H1 (cell line): ENCODE measurements at regions not wholly inside any gene's neighbourhood (a gene's known extent, or its start where the extent isn't known, plus 50 kb on each side); places are given as distances from the start of the nearest gene placed in this dataset.

Experiments used
- CTCF ChIA-PET: fragments of 300-600 bp; sonication (Branson Sonifier 250); formaldehyde crosslinking; loops from one replicate; lab custom pipeline; 2021; ENCODE audit not compliant: partially characterized antibody; lab: Charles Lee
- POLR2A ChIA-PET: fragments of 300-600 bp; sonication (Branson Sonifier 250); formaldehyde crosslinking; loops from one replicate; lab custom pipeline; 2021; ENCODE audit warnings: inconsistent platforms; ENCODE audit not compliant: partially characterized antibody; lab: Charles Lee
- DNase-seq, 2 experiments: peaks; one replicate each; pipeline versions ENCODE4 v3.0.0 to v3.0.0-alpha.2; 2010 to 2022; ENCODE audit warnings: low spot score in 2 of 2, low read depth in 1 of 2, mixed read lengths in 1 of 2
- FAIRE-seq: peaks from 2 replicates; lab custom pipeline; 2011; peaks lifted over from hg19 to GRCh38; lab: Jason Lieb, UNC
- H2AFZ ChIP-seq: 2 replicates; pipeline ENCODE4 v1.8.1; 2012; ENCODE audit warnings: low read length, inconsistent platforms
- H2AK5ac ChIP-seq: 2 replicates; pipeline ENCODE4 v1.6.1; 2013; ENCODE audit warnings: low read depth, low read length
- H2BK120ac ChIP-seq: replicated peaks from 2 replicates; pipeline ENCODE3; 2013; ENCODE audit warnings: low read depth, low read length, inconsistent platforms
- H2BK12ac ChIP-seq: 2 replicates; pipeline ENCODE4 v1.6.1; 2013; ENCODE audit warnings: low read depth, low read length
- H2BK15ac ChIP-seq: 2 replicates; pipeline ENCODE4 v1.6.1; 2013; ENCODE audit warnings: low read length
- H2BK20ac ChIP-seq: 2 replicates; pipeline ENCODE4 v1.6.1; 2013; ENCODE audit warnings: low read length
- H2BK5ac ChIP-seq: 2 replicates; pipeline ENCODE4 v1.6.1; 2013; ENCODE audit warnings: low read depth, low read length
- H3K14ac ChIP-seq: 2 replicates; pipeline ENCODE4 v1.6.1; 2013; ENCODE audit warnings: inconsistent platforms; ENCODE audit not compliant: insufficient read length
- H3K18ac ChIP-seq: 2 replicates; pipeline ENCODE4 v1.6.1; 2013; ENCODE audit warnings: low read length; ENCODE audit errors: extremely low read depth
- H3K23ac ChIP-seq: 2 replicates; pipeline ENCODE4 v1.6.1; 2013; ENCODE audit warnings: inconsistent platforms; ENCODE audit not compliant: insufficient read length
- H3K23me2 ChIP-seq: 2 replicates; pipeline ENCODE4 v1.6.1; 2013; ENCODE audit warnings: low read depth, low read length
- H3K27ac ChIP-seq: 2 replicates; pipeline ENCODE4 v1.6.1; 2011; ENCODE audit warnings: low read depth, low read length, inconsistent platforms
- H3K27me3 ChIP-seq, 4 experiments: replicated peaks in 1 of 4; 1 replicate in 1 of 4; 2 replicates in 3 of 4; pipeline versions ENCODE4 v1.6.1 to v1.8.1; 2011 to 2013; ENCODE audit warnings: low read length in 3 of 4, mild to moderate bottlenecking in 3 of 4, inconsistent platforms in 2 of 4, mixed read lengths in 2 of 4, moderate library complexity in 1 of 4; ENCODE audit not compliant: control insufficient read depth in 3 of 4, insufficient read depth in 3 of 4; ENCODE audit errors: extremely low read depth in 1 of 4
- H3K36me3 ChIP-seq, 4 experiments: 2 replicates each; pipeline versions ENCODE4 v1.6.1 to v1.8.1; 2011 to 2013; ENCODE audit warnings: mild to moderate bottlenecking in 4 of 4, low read length in 3 of 4, moderate library complexity in 2 of 4, control low read depth in 1 of 4, inconsistent platforms in 1 of 4; ENCODE audit not compliant: insufficient read depth in 4 of 4, control insufficient read depth in 2 of 4
- H3K4ac ChIP-seq: replicated peaks from 2 replicates; pipeline ENCODE3; 2013; ENCODE audit warnings: low read length, low read depth, mixed read lengths, inconsistent platforms; ENCODE audit not compliant: insufficient read length
- H3K4me1 ChIP-seq, 4 experiments: replicated peaks in 1 of 4; 1 replicate in 1 of 4; 2 replicates in 3 of 4; pipeline versions ENCODE4 v1.6.1 to v1.8.1; 2011 to 2013; ENCODE audit warnings: low read length in 3 of 4, inconsistent platforms in 2 of 4, mixed read lengths in 1 of 4; ENCODE audit not compliant: insufficient read depth in 4 of 4, control insufficient read depth in 3 of 4
- H3K4me2 ChIP-seq, 2 experiments: 2 replicates each; pipeline versions ENCODE4 v1.6.1 to v1.8.1; 2011 to 2013; ENCODE audit warnings: low read depth in 2 of 2, low read length in 2 of 2, control low read depth in 1 of 2, inconsistent platforms in 1 of 2, mild to moderate bottlenecking in 1 of 2; ENCODE audit not compliant: insufficient read depth in 1 of 2
- H3K4me3 ChIP-seq, 4 experiments: fragments of 200-600, 300-600 bp in 1 of 4; sonication (generic), shearing (Covaris generic), sonication (Bioruptor Twin) in 1 of 4; 2 replicates each; pipeline versions ENCODE4 v1.5.1 to v1.8.1; 2011 to 2016; ENCODE audit warnings: low read length in 4 of 4, low read depth in 3 of 4, control low read depth in 2 of 4, inconsistent platforms in 2 of 4, mild to moderate bottlenecking in 2 of 4, mixed read lengths in 1 of 4, moderate library complexity in 1 of 4; ENCODE audit not compliant: insufficient read depth in 2 of 4; ENCODE audit errors: extremely low read depth in 1 of 4
- H3K56ac ChIP-seq: replicated peaks from 2 replicates; pipeline ENCODE3; 2013; ENCODE audit warnings: low read depth, mild to moderate bottlenecking, mixed read lengths, low read length, inconsistent platforms; ENCODE audit not compliant: insufficient read length
- H3K79me1 ChIP-seq: 2 replicates; pipeline ENCODE4 v1.6.1; 2013; ENCODE audit warnings: low read depth, low read length, control low read depth
- H3K79me2 ChIP-seq, 2 experiments: 2 replicates each; pipeline versions ENCODE4 v1.6.1 to v1.8.1; 2012 to 2013; ENCODE audit warnings: low read length in 2 of 2, mild to moderate bottlenecking in 2 of 2, inconsistent platforms in 1 of 2; ENCODE audit not compliant: insufficient read depth in 2 of 2, control insufficient read depth in 1 of 2
- H3K9ac ChIP-seq, 4 experiments: replicated peaks in 1 of 4; 1 replicate in 1 of 4; 2 replicates in 3 of 4; pipeline versions ENCODE4 v1.6.1 to v1.8.1; 2011 to 2013; ENCODE audit warnings: low read depth in 3 of 4, low read length in 3 of 4, control low read depth in 2 of 4, mild to moderate bottlenecking in 2 of 4, moderate library complexity in 2 of 4, inconsistent platforms in 1 of 4; ENCODE audit errors: extremely low read depth in 1 of 4
- H3K9me3 ChIP-seq, 2 experiments: 2 replicates each; pipeline versions ENCODE4 v1.6.1 to v1.8.1; 2012 to 2013; ENCODE audit warnings: mild to moderate bottlenecking in 2 of 2, moderate library complexity in 2 of 2, control low read depth in 1 of 2, inconsistent platforms in 1 of 2, low read depth in 1 of 2, low read length in 1 of 2, mixed read lengths in 1 of 2; ENCODE audit not compliant: insufficient read depth in 2 of 2
- H4K20me1 ChIP-seq, 2 experiments: replicated peaks in 1 of 2; 2 replicates each; pipeline versions ENCODE3 to v1.8.1; 2011 to 2013; ENCODE audit warnings: inconsistent platforms in 2 of 2, low read length in 2 of 2, mild to moderate bottlenecking in 1 of 2; ENCODE audit not compliant: insufficient read depth in 2 of 2, control insufficient read depth in 1 of 2
- H4K5ac ChIP-seq: 2 replicates; pipeline ENCODE4 v1.6.1; 2013; ENCODE audit warnings: low read length, low read depth, mixed read lengths, inconsistent platforms; ENCODE audit not compliant: insufficient read length
- H4K8ac ChIP-seq: 2 replicates; pipeline ENCODE4 v1.8.0; 2013; ENCODE audit warnings: mild to moderate bottlenecking, moderate library complexity, low read length, inconsistent platforms; ENCODE audit not compliant: insufficient read depth; ENCODE audit errors: extremely low read depth
- H4K91ac ChIP-seq: replicated peaks from 2 replicates; pipeline ENCODE3; 2013; ENCODE audit warnings: low read length, mixed read lengths, inconsistent platforms; ENCODE audit not compliant: insufficient read length
- ATF3 ChIP-seq: IDR thresholded peaks from 2 replicates; pipeline ENCODE4 v1.6.1; 2011; ENCODE audit warnings: low read depth, mild to moderate bottlenecking, low read length; ENCODE audit not compliant: insufficient read depth
- CHD1 ChIP-seq: IDR thresholded peaks from 2 replicates; pipeline ENCODE4 v1.6.1; 2012; ENCODE audit warnings: low read depth, low read length, improper control_type of control experiment
- CHD2 ChIP-seq: IDR thresholded peaks from 2 replicates; pipeline ENCODE4 v1.6.1; 2012; ENCODE audit warnings: low read length, improper control_type of control experiment
- CTCF ChIP-seq, 3 experiments: IDR thresholded peaks; 1 replicate in 2 of 3; 2 replicates in 1 of 3; pipeline versions ENCODE4 v1.5.1 to v1.6.1; 2011; ENCODE audit warnings: low read length in 3 of 3, mild to moderate bottlenecking in 3 of 3, inconsistent platforms in 2 of 3, low read depth in 1 of 3, moderate library complexity in 1 of 3; ENCODE audit not compliant: insufficient read depth in 1 of 3; ENCODE audit errors: control extremely low read depth in 1 of 3
- EP300 ChIP-seq, 2 experiments: IDR thresholded peaks; 1 replicate in 1 of 2; 2 replicates in 1 of 2; pipeline ENCODE4 v1.6.1; 2011 to 2012; ENCODE audit warnings: low read depth in 2 of 2, low read length in 2 of 2, mild to moderate bottlenecking in 2 of 2, borderline replicate concordance in 1 of 2, inconsistent platforms in 1 of 2, moderate library complexity in 1 of 2
- MAFK ChIP-seq: IDR thresholded peaks from 2 replicates; pipeline ENCODE4 v1.6.1; 2012; ENCODE audit warnings: low read depth, mild to moderate bottlenecking, improper control_type of control experiment, low read length
- SIX5 ChIP-seq: IDR thresholded peaks from 2 replicates; pipeline ENCODE4 v1.6.1; 2011; ENCODE audit warnings: mild to moderate bottlenecking, low read depth, low read length
- TAF7 ChIP-seq: optimal IDR thresholded peaks from 2 replicates; pipeline ENCODE3; 2011; ENCODE audit warnings: low read depth, mild to moderate bottlenecking, inconsistent platforms, low read length, moderate library complexity, borderline replicate concordance
- TEAD4 ChIP-seq: IDR thresholded peaks from 2 replicates; pipeline ENCODE4 v1.6.1; 2012; ENCODE audit warnings: low read depth, low read length, inconsistent platforms, mixed read lengths
- WGBS, 2 experiments: shearing (Covaris generic) in 1 of 2; methylation state at CpG; one replicate each; pipeline versions ENCODE4 v1.1.6 to v1.1.7; 2013 to 2015; ENCODE audit warnings: low lambda C conversion rate in 2 of 2, mixed read lengths in 2 of 2, inconsistent platforms in 1 of 2, low coverage in 1 of 2, missing lambda C conversion rate in 1 of 2; ENCODE audit not compliant: insufficient replicate concordance in 2 of 2, insufficient coverage in 1 of 2, insufficient read length in 1 of 2; ENCODE audit errors: extremely low coverage in 1 of 2, missing lambda C conversion rate in 1 of 2; 5-methylcytosine and 5-hydroxymethylcytosine counted together

- Histone ChIP-seq H4K20me1 (no peaks in the 10 kb centered on the region), H2BK12ac (no peak overlapping the region), H4K5ac (peak overlapping the region; percentile 67), H3K4ac (no peak overlapping the region), H2AK5ac (no peak overlapping the region), H4K8ac (no peak overlapping the region), H2BK5ac (no peak overlapping the region), H3K9me3 (peaks cover 0 to 10% of the 10 kb centered on the region in 2 experiments; a peak in 2 of 4 replicates), H2BK20ac (no peak overlapping the region), H3K79me2 (no peaks in the 10 kb centered on the region), H3K27me3 (no peaks in the 10 kb centered on the region), H2AFZ (peak overlapping the region; percentile 98), H4K91ac (peak overlapping the region; percentile 35), H3K18ac (no peak overlapping the region), H3K23ac (no peak overlapping the region), H3K56ac (no peak overlapping the region), H3K23me2 (no peaks in the 10 kb centered on the region; the same call in 1 of the 2 replicates), H3K79me1 (no peaks in the 10 kb centered on the region), H2BK120ac (no peak overlapping the region), H3K14ac (no peak overlapping the region), H3K36me3 (no peaks in the 10 kb centered on the region), H3K4me3 (peak overlapping the region; percentile 17 to 58 (median 42); a peak in 7 of 8 replicates), H2BK15ac (no peak overlapping the region), H3K27ac (no peak overlapping the region; the same call in 1 of the 2 replicates), H3K4me2 (peak overlapping the region; percentile 42 to 71), H3K4me1 (peaks cover 0 to 3% (median 0%) of the 10 kb centered on the region in 4 experiments; a peak in 3 of 7 replicates), H3K9ac (no peak overlapping the region)
- FAIRE-seq (peak; percentile 85), DNase-seq (peak; percentile 81 to 87)
- 36% methylated on average over 4 of the region's 5 CpGs; no CpG with 5 or more reads in 1 of the 2 experiments for WGBS, 2 experiments
- CTCF ChIA-PET = interaction anchor here (0.6 to 3.7 kb wide), 20 partner anchors 11 to 350 kb away, joined by 3 to 21 read pairs (median 4); partner anchors contain the start of gene ZNF282
- POLR2A ChIA-PET = interaction anchor here (1.0 to 1.5 kb wide), 6 partner anchors 22 to 206 kb away, joined by 3 to 4 read pairs (median 3); no protein-coding TSS in a partner anchor
- TF ChIP-seq TAF7 (peak; percentile 48), MAFK (peak; percentile 66; the same call in 1 of the 2 replicates), ATF3 (no peak), CHD2 (no peak), CTCF (IDR thresholded peaks at IDR 0.05; ENCODE audit: control extremely low read depth in 1 of 3, insufficient read depth in 1 of 3, low read depth in 1 of 3, low read length in 3 of 3) (peak; percentile 37 to 56 (median 50)), EP300 (IDR thresholded peaks at IDR 0.05; ENCODE audit: borderline replicate concordance in 1 of 2, low read depth in 2 of 2, low read length in 2 of 2) (no peak), TEAD4 (0 out of 2 replicates have a peak, but pooled peaks have one; percentile 33), SIX5 (no peak), CHD1 (no peak)
Measured at GRCh38 chr7:149355390-149356048, 93.5 kb downstream of the ZNF783 start.
